ENCODE measurements at regions not wholly inside any gene's neighbourhood (a gene's known extent, or its start where the extent isn't known, plus 50 kb on each side); places are given as distances from the start of the nearest gene placed in this dataset.

- TF ChIP-seq, protein P1, sequence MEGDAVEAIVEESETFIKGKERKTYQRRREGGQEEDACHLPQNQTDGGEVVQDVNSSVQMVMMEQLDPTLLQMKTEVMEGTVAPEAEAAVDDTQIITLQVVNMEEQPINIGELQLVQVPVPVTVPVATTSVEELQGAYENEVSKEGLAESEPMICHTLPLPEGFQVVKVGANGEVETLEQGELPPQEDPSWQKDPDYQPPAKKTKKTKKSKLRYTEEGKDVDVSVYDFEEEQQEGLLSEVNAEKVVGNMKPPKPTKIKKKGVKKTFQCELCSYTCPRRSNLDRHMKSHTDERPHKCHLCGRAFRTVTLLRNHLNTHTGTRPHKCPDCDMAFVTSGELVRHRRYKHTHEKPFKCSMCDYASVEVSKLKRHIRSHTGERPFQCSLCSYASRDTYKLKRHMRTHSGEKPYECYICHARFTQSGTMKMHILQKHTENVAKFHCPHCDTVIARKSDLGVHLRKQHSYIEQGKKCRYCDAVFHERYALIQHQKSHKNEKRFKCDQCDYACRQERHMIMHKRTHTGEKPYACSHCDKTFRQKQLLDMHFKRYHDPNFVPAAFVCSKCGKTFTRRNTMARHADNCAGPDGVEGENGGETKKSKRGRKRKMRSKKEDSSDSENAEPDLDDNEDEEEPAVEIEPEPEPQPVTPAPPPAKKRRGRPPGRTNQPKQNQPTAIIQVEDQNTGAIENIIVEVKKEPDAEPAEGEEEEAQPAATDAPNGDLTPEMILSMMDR (conservative IDR thresholded peaks at IDR 0.05; ENCODE audit: low read depth in 2 of 2): no peak
- TF ChIP-seq ZNF114 (CRISPR knock-in tag; IDR thresholded peaks at IDR 0.05) (no peak), EZH2 (IDR thresholded peaks at IDR 0.05; ENCODE audit: low read depth, unreplicated experiment) (no peak), JUNB (IDR thresholded peaks at IDR 0.05; ENCODE audit: unreplicated experiment) (no peak), POLR2AphosphoS5 (IDR thresholded peaks at IDR 0.05; ENCODE audit: low read depth) (no peak), ZNF462 (CRISPR knock-in tag; IDR thresholded peaks at IDR 0.05) (no peak), REST (IDR thresholded peaks at IDR 0.05; ENCODE audit: unreplicated experiment) (no peak), EZH2phosphoT487 (IDR thresholded peaks at IDR 0.05; ENCODE audit: unreplicated experiment) (no peak), NANOG (IDR thresholded peaks at IDR 0.05; ENCODE audit: borderline replicate concordance) (no peak), CREB1 (CRISPR knock-in tag; IDR thresholded peaks at IDR 0.05; ENCODE audit: low read depth) (no peak), STAT1 (IDR thresholded peaks at IDR 0.05; ENCODE audit: unreplicated experiment) (no peak), ZNF331 (CRISPR knock-in tag; IDR thresholded peaks at IDR 0.05; ENCODE audit: low read depth) (no peak)
- TF ChIP-seq, protein P2, sequence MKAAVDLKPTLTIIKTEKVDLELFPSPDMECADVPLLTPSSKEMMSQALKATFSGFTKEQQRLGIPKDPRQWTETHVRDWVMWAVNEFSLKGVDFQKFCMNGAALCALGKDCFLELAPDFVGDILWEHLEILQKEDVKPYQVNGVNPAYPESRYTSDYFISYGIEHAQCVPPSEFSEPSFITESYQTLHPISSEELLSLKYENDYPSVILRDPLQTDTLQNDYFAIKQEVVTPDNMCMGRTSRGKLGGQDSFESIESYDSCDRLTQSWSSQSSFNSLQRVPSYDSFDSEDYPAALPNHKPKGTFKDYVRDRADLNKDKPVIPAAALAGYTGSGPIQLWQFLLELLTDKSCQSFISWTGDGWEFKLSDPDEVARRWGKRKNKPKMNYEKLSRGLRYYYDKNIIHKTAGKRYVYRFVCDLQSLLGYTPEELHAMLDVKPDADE (IDR thresholded peaks at IDR 0.05): no peak
Observed at GRCh38 chr6:150684161-150684560, 84.5 kb downstream of the PLEKHG1 start.
